IMR-90 (cell line): ENCODE measurements at regions not wholly inside any gene's neighbourhood (a gene's known extent, or its start where the extent isn't known, plus 50 kb on each side); places are given as distances from the start of the nearest gene placed in this dataset.

Experiments
- ATAC-seq: fragments of 200-7000 bp; cut with Tn5 transposase; 2 replicates; pipeline ENCODE4 v1.9.1; 2020; ENCODE audit warnings: low read depth, mild to moderate bottlenecking, moderate library complexity
- BruUV-seq: library from RNA; stranded (reverse); fragments of 400-500 nt; replicated peaks from 2 replicates; lab custom pipeline; 2021; lab: Mats Ljungman, UMichigan
- CTCF ChIA-PET: fragments of 300-600 bp; formaldehyde crosslinking; extraction: SDS; loops from one replicate; lab custom pipeline; 2021; ENCODE audit warnings: antibody characterized with exemption; lab: Yijun Ruan, JAX
- POLR2A ChIA-PET: fragments of 300-600 bp; sonication (Branson Sonifier 250); formaldehyde crosslinking; loops from one replicate; lab custom pipeline; 2022; ENCODE audit warnings: antibody characterized with exemption; ENCODE audit not compliant: unreplicated experiment; lab: Charles Lee
- DNase-seq: peaks from one replicate; pipeline ENCODE4 v3.0.0; 2013
- H2AFZ ChIP-seq: replicated peaks from 2 replicates; pipeline ENCODE3; 2013; ENCODE audit warnings: low read length, mild to moderate bottlenecking; ENCODE audit not compliant: poor library complexity
- H2AK5ac ChIP-seq: 2 replicates; pipeline ENCODE4 v1.6.1; 2013; ENCODE audit warnings: low read depth, low read length, inconsistent platforms
- H2AK9ac ChIP-seq: replicated peaks from 2 replicates; pipeline ENCODE3; 2013; ENCODE audit warnings: mild to moderate bottlenecking, low read depth, low read length, moderate library complexity; ENCODE audit not compliant: poor library complexity
- H2BK120ac ChIP-seq: 2 replicates; pipeline ENCODE4 v1.6.1; 2013; ENCODE audit warnings: low read depth, low read length, inconsistent platforms
- H2BK15ac ChIP-seq: 3 replicates; pipeline ENCODE4 v1.6.1; 2013; ENCODE audit warnings: low read depth, low read length, inconsistent platforms
- H2BK20ac ChIP-seq: 2 replicates; pipeline ENCODE4 v1.6.1; 2013; ENCODE audit warnings: low read depth, mild to moderate bottlenecking, inconsistent platforms, low read length, moderate library complexity
- H2BK5ac ChIP-seq: 2 replicates; pipeline ENCODE4 v1.6.1; 2013; ENCODE audit warnings: mild to moderate bottlenecking, low read depth, low read length, inconsistent platforms; ENCODE audit not compliant: poor library complexity, severe bottlenecking
- H3K14ac ChIP-seq: replicated peaks from 2 replicates; pipeline ENCODE4 v1.6.1; 2013; ENCODE audit warnings: low read depth, low read length, inconsistent platforms
- H3K18ac ChIP-seq: 2 replicates; pipeline ENCODE4 v1.6.1; 2013; ENCODE audit warnings: low read depth, low read length, control low read depth
- H3K23ac ChIP-seq: 2 replicates; pipeline ENCODE4 v1.6.1; 2013; ENCODE audit warnings: low read depth, low read length, inconsistent platforms
- H3K27ac ChIP-seq: 2 replicates; pipeline ENCODE4 v1.5.1; 2013; ENCODE audit warnings: mild to moderate bottlenecking, control low read depth, low read length; ENCODE audit not compliant: insufficient read depth
- H3K27me3 ChIP-seq: 2 replicates; pipeline ENCODE4 v1.6.1; 2013; ENCODE audit warnings: low read length; ENCODE audit not compliant: control insufficient read depth, insufficient read depth
- H3K36me3 ChIP-seq: 2 replicates; pipeline ENCODE4 v1.6.1; 2013; ENCODE audit warnings: low read length, mixed read lengths; ENCODE audit not compliant: control insufficient read depth, insufficient read depth
- H3K4ac ChIP-seq: 2 replicates; pipeline ENCODE4 v1.6.1; 2013; ENCODE audit warnings: low read depth, low read length, inconsistent platforms
- H3K4me1 ChIP-seq: 2 replicates; pipeline ENCODE4 v1.6.1; 2013; ENCODE audit warnings: low read length, mixed read lengths; ENCODE audit not compliant: control insufficient read depth, insufficient read depth
- H3K4me2 ChIP-seq: 2 replicates; pipeline ENCODE4 v1.6.1; 2013; ENCODE audit warnings: low read depth, mild to moderate bottlenecking, control low read depth, low read length, moderate library complexity
- H3K4me3 ChIP-seq: 2 replicates; pipeline ENCODE4 v1.5.1; 2013; ENCODE audit warnings: low read depth, mild to moderate bottlenecking, control low read depth, low read length, moderate library complexity; ENCODE audit not compliant: insufficient read depth
- H3K56ac ChIP-seq: 2 replicates; pipeline ENCODE4 v1.6.1; 2013; ENCODE audit warnings: low read length, inconsistent platforms; ENCODE audit not compliant: insufficient read depth; ENCODE audit errors: extremely low read depth
- H3K79me1 ChIP-seq, 2 experiments: 2 replicates each; pipeline ENCODE4 v1.6.1; 2013; ENCODE audit warnings: low read length in 2 of 2, inconsistent platforms in 1 of 2, low read depth in 1 of 2
- H3K9ac ChIP-seq: 2 replicates; pipeline ENCODE4 v1.6.1; 2013; ENCODE audit warnings: low read depth, low read length, control low read depth
- H3K9me1 ChIP-seq: 2 replicates; pipeline ENCODE4 v1.6.1; 2013; ENCODE audit warnings: low read length, inconsistent platforms; ENCODE audit not compliant: insufficient read depth
- H3K9me3 ChIP-seq: 2 replicates; pipeline ENCODE4 v1.6.1; 2013; ENCODE audit warnings: low read length; ENCODE audit not compliant: control insufficient read depth, insufficient read depth
- H4K20me1 ChIP-seq: 2 replicates; pipeline ENCODE4 v1.6.1; 2013; ENCODE audit warnings: low read length, inconsistent platforms; ENCODE audit not compliant: insufficient read depth
- H4K5ac ChIP-seq: 2 replicates; pipeline ENCODE4 v1.6.1; 2013; ENCODE audit warnings: mild to moderate bottlenecking, low read depth, low read length, control low read depth
- H4K8ac ChIP-seq, 2 experiments: 2 replicates each; pipeline ENCODE4 v1.6.1; 2013; ENCODE audit warnings: low read depth in 2 of 2, low read length in 2 of 2, control low read depth in 1 of 2, inconsistent platforms in 1 of 2
- H4K91ac ChIP-seq: 2 replicates; pipeline ENCODE4 v1.6.1; 2013; ENCODE audit warnings: low read depth, low read length, inconsistent platforms; ENCODE audit not compliant: insufficient read depth
- CEBPB ChIP-seq: IDR thresholded peaks from 2 replicates; pipeline ENCODE4 v1.6.1; 2012; ENCODE audit warnings: low read depth, low read length, improper control_type of control experiment
- CHD1 ChIP-seq: IDR thresholded peaks from 2 replicates; pipeline ENCODE4 v1.6.1; 2012; ENCODE audit warnings: low read depth, low read length, improper control_type of control experiment
- CTCF ChIP-seq: conservative IDR thresholded peaks from 2 replicates; pipeline ENCODE4 v1.5.1; 2012; ENCODE audit warnings: mild to moderate bottlenecking, low read depth, low read length, improper control_type of control experiment
- MAFK ChIP-seq: IDR thresholded peaks from 2 replicates; pipeline ENCODE4 v1.6.1; 2012; ENCODE audit warnings: low read depth, low read length, improper control_type of control experiment
- MXI1 ChIP-seq: IDR thresholded peaks from 2 replicates; pipeline ENCODE4 v1.6.1; 2012; ENCODE audit warnings: low read depth, mild to moderate bottlenecking, low read length, moderate library complexity, borderline replicate concordance
- POLR2A ChIP-seq: IDR thresholded peaks from 2 replicates; pipeline ENCODE4 v1.6.1; 2012; ENCODE audit warnings: mild to moderate bottlenecking, low read depth, low read length
- RAD21 ChIP-seq: IDR thresholded peaks from 2 replicates; pipeline ENCODE4 v1.6.1; 2012; ENCODE audit warnings: low read length, improper control_type of control experiment
- USF2 ChIP-seq: fragments of 150-350 bp; IDR thresholded peaks from 2 replicates; pipeline ENCODE4 v1.6.1; 2017; ENCODE audit warnings: mild to moderate bottlenecking, antibody characterized with exemption, low read length, low read depth
- WGBS, 2 experiments: methylation state at CpG; one replicate each; pipeline versions ENCODE4 v1.1.5 to v1.1.7; 2013; ENCODE audit warnings: missing lambda C conversion rate in 2 of 2; ENCODE audit not compliant: insufficient read length in 1 of 2; ENCODE audit errors: extremely low coverage in 2 of 2; 5-methylcytosine and 5-hydroxymethylcytosine counted together
- dilution Hi-C: fragments of 300-500 bp; cut with HindIII; formaldehyde crosslinking; loops from one replicate; pipeline ENCODE4 v1.14.3; 2018; ENCODE audit warnings: low sequenced_read_pairs; ENCODE audit not compliant: unreplicated experiment
- in situ Hi-C: fragments of 300-500 bp; cut with MboI; formaldehyde crosslinking; loops from 3 replicates; pipeline ENCODE4 v1.14.3; 2019; ENCODE audit warnings: low sequenced_read_pairs, inconsistent platforms, mixed read lengths
- intact Hi-C: fragments of 100-400 bp; cut with micrococcal nuclease; formaldehyde crosslinking; loops from 2 replicates; pipeline ENCODE4 v1.10.0; 2022

- H2AK9ac ChIP-seq, result no peak overlapping the region
- H2BK15ac ChIP-seq, result no peak overlapping the region
- WGBS, 2 experiments, result no CpG with 5 or more reads among the region's 1 CpG
- H3K9me3 ChIP-seq, result no peaks in the 10 kb centered on the region
- no TSS peak for BruUV-seq
- TF ChIP-seq USF2 (no peak), RAD21 (no peak), POLR2A (no peak), MAFK (no peak), CEBPB (no peak), MXI1 (no peak), CHD1 (no peak), CTCF (no peak)
- no peak overlapping the region for H3K56ac ChIP-seq
- no peak for ATAC-seq
- no peaks in the 10 kb centered on the region for H3K9me1 ChIP-seq
- H3K4ac ChIP-seq, result no peak overlapping the region
- H3K27me3 ChIP-seq, result no peaks in the 10 kb centered on the region
- no peak overlapping the region for H3K14ac ChIP-seq
- dilution Hi-C loops, result no loop called here
- H3K23ac ChIP-seq, result no peak overlapping the region
- ChIA-PET CTCF (no interaction called here), POLR2A (no interaction called here)
- H3K4me2 ChIP-seq, result no peak overlapping the region
- no peak overlapping the region for H4K5ac ChIP-seq
- no peak overlapping the region for H4K91ac ChIP-seq
- H3K36me3 ChIP-seq, result no peaks in the 10 kb centered on the region
- in situ Hi-C loops, result no loop called here
- no peak overlapping the region for H2BK5ac ChIP-seq
- no peak overlapping the region for H3K27ac ChIP-seq
- no peak overlapping the region for H2BK120ac ChIP-seq
- H2BK20ac ChIP-seq, result no peak overlapping the region
- H3K18ac ChIP-seq, result no peak overlapping the region
- no peak overlapping the region for H3K9ac ChIP-seq
- no peak overlapping the region for H2AK5ac ChIP-seq
- no peak overlapping the region for H4K8ac ChIP-seq
- no peak for DNase-seq
- no peak overlapping the region for H2AFZ ChIP-seq
- no peaks in the 10 kb centered on the region for H3K4me1 ChIP-seq
- H4K20me1 ChIP-seq, result no peaks in the 10 kb centered on the region
- H3K4me3 ChIP-seq, result no peak overlapping the region
- no peaks in the 10 kb centered on the region for H3K79me1 ChIP-seq
- intact Hi-C loops, result no loop called here
Measured at GRCh38 chr10:120048391-120048790, 155.9 kb downstream of the SEC23IP start.
